ENCODE measurements at regions not wholly inside any gene's neighbourhood (a gene's known extent, or its start where the extent isn't known, plus 50 kb on each side); places are given as distances from the start of the nearest gene placed in this dataset.

DNA sequence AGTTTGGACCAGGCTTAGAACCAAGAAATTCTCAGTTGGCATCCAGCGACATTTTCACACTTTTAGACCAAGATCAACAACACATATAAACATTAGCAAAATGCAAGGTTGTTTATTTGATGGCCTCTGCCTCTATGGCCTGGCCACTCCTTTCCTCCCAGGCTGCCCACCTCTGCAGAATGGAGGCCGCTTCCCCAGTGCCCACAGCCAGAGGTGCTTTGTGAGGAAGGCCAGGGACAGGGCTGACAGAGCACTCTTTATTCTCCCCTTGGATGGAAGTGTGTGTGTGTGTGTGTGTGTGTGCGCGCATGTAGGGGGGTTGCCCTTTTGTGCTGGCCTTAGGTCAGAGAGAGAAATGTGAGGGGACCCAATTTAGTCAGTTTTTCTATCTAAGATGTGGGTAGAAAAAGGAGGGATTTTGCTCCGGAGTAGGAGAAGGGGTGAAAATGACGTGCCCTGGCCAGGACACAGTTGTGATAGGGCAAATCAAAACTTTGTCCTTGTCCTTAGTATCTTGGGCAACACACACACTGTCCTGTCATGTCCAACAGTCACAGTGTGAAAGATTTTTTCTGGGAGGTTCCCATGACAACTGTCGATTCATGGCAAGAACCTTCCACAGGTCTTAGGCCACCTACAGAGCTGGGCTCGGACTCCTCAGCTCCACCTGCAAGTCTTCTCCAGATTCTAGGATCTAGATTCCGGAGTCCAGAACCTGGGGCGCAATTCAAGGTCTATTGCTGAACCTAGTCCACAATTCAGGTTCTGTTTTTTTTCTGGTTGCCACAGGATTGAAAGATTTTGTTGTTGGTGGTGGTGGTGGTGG lies 104.9 kb upstream of the SLC2A1 start:
- H3K36me3 Mint-ChIP-seq (ENCODE audit: low read depth): no peaks in the 10 kb centered on the region
- H2AFZ ChIP-seq: no peak overlapping the region
- TF ChIP-seq, protein P1, sequence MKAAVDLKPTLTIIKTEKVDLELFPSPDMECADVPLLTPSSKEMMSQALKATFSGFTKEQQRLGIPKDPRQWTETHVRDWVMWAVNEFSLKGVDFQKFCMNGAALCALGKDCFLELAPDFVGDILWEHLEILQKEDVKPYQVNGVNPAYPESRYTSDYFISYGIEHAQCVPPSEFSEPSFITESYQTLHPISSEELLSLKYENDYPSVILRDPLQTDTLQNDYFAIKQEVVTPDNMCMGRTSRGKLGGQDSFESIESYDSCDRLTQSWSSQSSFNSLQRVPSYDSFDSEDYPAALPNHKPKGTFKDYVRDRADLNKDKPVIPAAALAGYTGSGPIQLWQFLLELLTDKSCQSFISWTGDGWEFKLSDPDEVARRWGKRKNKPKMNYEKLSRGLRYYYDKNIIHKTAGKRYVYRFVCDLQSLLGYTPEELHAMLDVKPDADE (IDR thresholded peaks at IDR 0.05): no peak
- TF ChIP-seq JUNB (IDR thresholded peaks at IDR 0.05; ENCODE audit: unreplicated experiment) (no peak), EZH2 (IDR thresholded peaks at IDR 0.05; ENCODE audit: low read depth, unreplicated experiment) (no peak), ZNF114 (CRISPR knock-in tag; IDR thresholded peaks at IDR 0.05) (no peak), ZNF331 (CRISPR knock-in tag; IDR thresholded peaks at IDR 0.05; ENCODE audit: low read depth) (no peak)
- no peaks in the 10 kb centered on the region; the same call in 1 of the 2 replicates for H3K9me2 ChIP-seq (ENCODE audit: insufficient read depth)
- H3F3A ChIP-seq (replicated peaks; ENCODE audit: low read depth): peaks cover 6% of the 10 kb centered on the region; the same call in 1 of the 2 replicates
- no peak overlapping the region for H3K27ac ChIP-seq (ENCODE audit: low read depth)
- H3K9me3 Mint-ChIP-seq: no peaks in the 10 kb centered on the region
- no peaks in the 10 kb centered on the region for H3K36me3 ChIP-seq (ENCODE audit: insufficient read depth)
- no peak overlapping the region for H3K4me3 ChIP-seq
- peaks cover 9% of the 10 kb centered on the region for H3K27me3 Mint-ChIP-seq (ENCODE audit: insufficient read depth, low read depth, poor library complexity)
- H3K27me3 ChIP-seq (ENCODE audit: insufficient read depth): peaks cover 12% of the 10 kb centered on the region; the same call in 1 of the 2 replicates
- peaks cover 26% of the 10 kb centered on the region for H3K4me1 ChIP-seq (ENCODE audit: insufficient read depth)
- H3K4me3 Mint-ChIP-seq: no peak overlapping the region
- peaks cover 28% of the 10 kb centered on the region for H3K4me1 Mint-ChIP-seq
- no peak overlapping the region for H3K4me2 ChIP-seq
- DNase-seq (ENCODE audit: low spot score): no peak
- H3K79me2 ChIP-seq (replicated peaks; ENCODE audit: insufficient read depth): no peaks in the 10 kb centered on the region
- no peak overlapping the region for H3K27ac Mint-ChIP-seq
- H4K20me1 ChIP-seq (replicated peaks; ENCODE audit: insufficient read depth): no peaks in the 10 kb centered on the region
- ATAC-seq: no peak

DNA sequence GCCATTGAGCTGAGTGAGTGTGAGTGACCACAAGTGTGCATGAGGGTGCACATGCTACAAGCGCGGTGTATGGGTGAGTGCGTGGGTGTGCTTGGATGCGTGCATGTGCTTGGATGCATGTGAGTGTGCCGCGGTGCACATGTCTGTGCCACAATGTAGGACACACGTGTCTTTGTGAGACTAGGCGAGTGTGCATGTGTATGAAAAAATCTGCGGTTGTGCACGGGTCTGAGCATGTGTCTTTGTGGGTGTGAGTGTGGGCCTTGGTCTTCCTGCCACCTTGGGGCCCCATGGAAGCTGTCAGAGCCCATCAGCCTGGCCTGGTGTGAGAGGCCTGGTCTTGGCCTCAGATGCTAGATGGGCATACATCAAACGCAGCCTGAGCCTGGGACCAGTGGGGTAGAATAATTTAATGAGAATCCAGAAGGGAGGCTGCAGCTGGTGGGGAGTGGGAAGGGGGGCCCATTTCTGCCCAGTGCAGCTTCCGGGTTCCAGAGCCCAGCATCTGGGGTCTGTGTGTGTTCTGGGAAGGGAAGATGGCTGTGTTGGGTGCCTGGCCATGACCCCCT lies 103.9 kb upstream of the SLC2A1 start:
- TF ChIP-seq, protein P1 (IDR thresholded peaks at IDR 0.05): no peak
- TF ChIP-seq EZH2phosphoT487 (IDR thresholded peaks at IDR 0.05; ENCODE audit: unreplicated experiment) (no peak), ZNF331 (CRISPR knock-in tag; IDR thresholded peaks at IDR 0.05; ENCODE audit: low read depth) (no peak), NANOG (IDR thresholded peaks at IDR 0.05; ENCODE audit: borderline replicate concordance) (no peak)
- TF ChIP-seq, protein P2, sequence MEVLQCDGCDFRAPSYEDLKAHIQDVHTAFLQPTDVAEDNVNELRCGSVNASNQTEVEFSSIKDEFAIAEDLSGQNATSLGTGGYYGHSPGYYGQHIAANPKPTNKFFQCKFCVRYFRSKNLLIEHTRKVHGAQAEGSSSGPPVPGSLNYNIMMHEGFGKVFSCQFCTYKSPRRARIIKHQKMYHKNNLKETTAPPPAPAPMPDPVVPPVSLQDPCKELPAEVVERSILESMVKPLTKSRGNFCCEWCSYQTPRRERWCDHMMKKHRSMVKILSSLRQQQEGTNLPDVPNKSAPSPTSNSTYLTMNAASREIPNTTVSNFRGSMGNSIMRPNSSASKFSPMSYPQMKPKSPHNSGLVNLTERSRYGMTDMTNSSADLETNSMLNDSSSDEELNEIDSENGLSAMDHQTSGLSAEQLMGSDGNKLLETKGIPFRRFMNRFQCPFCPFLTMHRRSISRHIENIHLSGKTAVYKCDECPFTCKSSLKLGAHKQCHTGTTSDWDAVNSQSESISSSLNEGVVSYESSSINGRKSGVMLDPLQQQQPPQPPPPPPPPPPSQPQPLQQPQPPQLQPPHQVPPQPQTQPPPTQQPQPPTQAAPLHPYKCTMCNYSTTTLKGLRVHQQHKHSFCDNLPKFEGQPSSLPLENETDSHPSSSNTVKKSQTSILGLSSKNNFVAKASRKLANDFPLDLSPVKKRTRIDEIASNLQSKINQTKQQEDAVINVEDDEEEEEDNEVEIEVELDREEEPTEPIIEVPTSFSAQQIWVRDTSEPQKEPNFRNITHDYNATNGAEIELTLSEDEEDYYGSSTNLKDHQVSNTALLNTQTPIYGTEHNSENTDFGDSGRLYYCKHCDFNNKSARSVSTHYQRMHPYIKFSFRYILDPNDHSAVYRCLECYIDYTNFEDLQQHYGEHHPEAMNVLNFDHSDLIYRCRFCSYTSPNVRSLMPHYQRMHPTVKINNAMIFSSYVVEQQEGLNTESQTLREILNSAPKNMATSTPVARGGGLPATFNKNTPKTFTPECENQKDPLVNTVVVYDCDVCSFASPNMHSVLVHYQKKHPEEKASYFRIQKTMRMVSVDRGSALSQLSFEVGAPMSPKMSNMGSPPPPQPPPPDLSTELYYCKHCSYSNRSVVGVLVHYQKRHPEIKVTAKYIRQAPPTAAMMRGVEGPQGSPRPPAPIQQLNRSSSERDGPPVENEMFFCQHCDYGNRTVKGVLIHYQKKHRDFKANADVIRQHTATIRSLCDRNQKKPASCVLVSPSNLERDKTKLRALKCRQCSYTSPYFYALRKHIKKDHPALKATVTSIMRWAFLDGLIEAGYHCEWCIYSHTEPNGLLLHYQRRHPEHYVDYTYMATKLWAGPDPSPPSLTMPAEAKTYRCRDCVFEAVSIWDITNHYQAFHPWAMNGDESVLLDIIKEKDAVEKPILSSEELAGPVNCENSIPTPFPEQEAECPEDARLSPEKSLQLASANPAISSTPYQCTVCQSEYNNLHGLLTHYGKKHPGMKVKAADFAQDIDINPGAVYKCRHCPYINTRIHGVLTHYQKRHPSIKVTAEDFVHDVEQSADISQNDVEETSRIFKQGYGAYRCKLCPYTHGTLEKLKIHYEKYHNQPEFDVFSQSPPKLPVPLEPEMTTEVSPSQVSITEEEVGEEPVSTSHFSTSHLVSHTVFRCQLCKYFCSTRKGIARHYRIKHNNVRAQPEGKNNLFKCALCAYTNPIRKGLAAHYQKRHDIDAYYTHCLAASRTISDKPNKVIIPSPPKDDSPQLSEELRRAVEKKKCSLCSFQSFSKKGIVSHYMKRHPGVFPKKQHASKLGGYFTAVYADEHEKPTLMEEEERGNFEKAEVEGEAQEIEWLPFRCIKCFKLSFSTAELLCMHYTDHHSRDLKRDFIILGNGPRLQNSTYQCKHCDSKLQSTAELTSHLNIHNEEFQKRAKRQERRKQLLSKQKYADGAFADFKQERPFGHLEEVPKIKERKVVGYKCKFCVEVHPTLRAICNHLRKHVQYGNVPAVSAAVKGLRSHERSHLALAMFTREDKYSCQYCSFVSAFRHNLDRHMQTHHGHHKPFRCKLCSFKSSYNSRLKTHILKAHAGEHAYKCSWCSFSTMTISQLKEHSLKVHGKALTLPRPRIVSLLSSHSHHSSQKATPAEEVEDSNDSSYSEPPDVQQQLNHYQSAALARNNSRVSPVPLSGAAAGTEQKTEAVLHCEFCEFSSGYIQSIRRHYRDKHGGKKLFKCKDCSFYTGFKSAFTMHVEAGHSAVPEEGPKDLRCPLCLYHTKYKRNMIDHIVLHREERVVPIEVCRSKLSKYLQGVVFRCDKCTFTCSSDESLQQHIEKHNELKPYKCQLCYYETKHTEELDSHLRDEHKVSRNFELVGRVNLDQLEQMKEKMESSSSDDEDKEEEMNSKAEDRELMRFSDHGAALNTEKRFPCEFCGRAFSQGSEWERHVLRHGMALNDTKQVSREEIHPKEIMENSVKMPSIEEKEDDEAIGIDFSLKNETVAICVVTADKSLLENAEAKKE (CRISPR knock-in tag; IDR thresholded peaks at IDR 0.05): no peak

More for the DNA sequence above, 103.9 kb upstream of the SLC2A1 start:
- H3K79me2 ChIP-seq (replicated peaks; ENCODE audit: insufficient read depth): no peaks in the 10 kb centered on the region
- H3K36me3 Mint-ChIP-seq (ENCODE audit: low read depth): no peaks in the 10 kb centered on the region; the same call in 2 of the 3 replicates
- H3K4me2 ChIP-seq: no peak overlapping the region
- no peak for ATAC-seq
- no peak overlapping the region for H3K27ac ChIP-seq (ENCODE audit: low read depth)
- peaks cover 33% of the 10 kb centered on the region for H3K4me1 Mint-ChIP-seq
- no peaks in the 10 kb centered on the region for H3K36me3 ChIP-seq (ENCODE audit: insufficient read depth)
- H3K27ac Mint-ChIP-seq: no peak overlapping the region
- no peak overlapping the region for H3K4me3 ChIP-seq
- no peak overlapping the region for H3K4me3 Mint-ChIP-seq
- H3K4me1 ChIP-seq (ENCODE audit: insufficient read depth): peaks cover 20% of the 10 kb centered on the region
- peaks cover 8% of the 10 kb centered on the region; the same call in 1 of the 2 replicates for H3K27me3 ChIP-seq (ENCODE audit: insufficient read depth)
- no peaks in the 10 kb centered on the region for H4K20me1 ChIP-seq (replicated peaks; ENCODE audit: insufficient read depth)
- no peak overlapping the region for H2AFZ ChIP-seq
- H3K27me3 Mint-ChIP-seq (ENCODE audit: insufficient read depth, low read depth, poor library complexity): peaks cover 9% of the 10 kb centered on the region
- H3K9me2 ChIP-seq (ENCODE audit: insufficient read depth): peaks cover under 1% of the 10 kb centered on the region; the same call in 1 of the 2 replicates
- H3K9me3 Mint-ChIP-seq: no peaks in the 10 kb centered on the region
- DNase-seq (ENCODE audit: low spot score): no peak
- H3F3A ChIP-seq (replicated peaks; ENCODE audit: low read depth): peaks cover 2% of the 10 kb centered on the region; the same call in 1 of the 2 replicates
